HepG2 (cell line): ENCODE measurements at regions not wholly inside any gene's neighbourhood (a gene's known extent, or its start where the extent isn't known, plus 50 kb on each side); places are given as distances from the start of the nearest gene placed in this dataset.

Source experiments
- ATAC-seq: fragments of 200-7000 bp; cut with Tn5 transposase; 3 replicates; pipeline ENCODE4 v1.9.1; 2020; ENCODE audit warnings: mild to moderate bottlenecking, moderate library complexity
- BruUV-seq: library from RNA; stranded (reverse); fragments of 400-500 nt; replicated peaks from 2 replicates; lab custom pipeline; 2021; lab: Mats Ljungman, UMichigan
- CTCF ChIA-PET: fragments of 300-600 bp; formaldehyde crosslinking; extraction: SDS; loops from one replicate; lab custom pipeline; 2021; ENCODE audit warnings: low total read pairs, inconsistent platforms, low intra/inter-chr PET ratio; lab: Yijun Ruan, JAX
- POLR2A ChIA-PET: fragments of 350-600 bp; sonication (Branson Sonifier 250); formaldehyde crosslinking; loops from one replicate; lab custom pipeline; 2020; ENCODE audit warnings: antibody characterized with exemption, inconsistent platforms; lab: Yijun Ruan, JAX
- DNase-seq: peaks from one replicate; pipeline ENCODE4 v3.0.0-alpha.2; 2015; ENCODE audit warnings: low spot score
- FAIRE-seq: peaks from 3 replicates; lab custom pipeline; 2011; peaks lifted over from hg19 to GRCh38; lab: Jason Lieb, UNC
- H2AFZ ChIP-seq: one replicate; pipeline ENCODE4 v1.6.1; 2011; ENCODE audit warnings: low read length, inconsistent platforms
- H3K27ac ChIP-seq: fragments of 300-600 bp; 3 replicates; pipeline ENCODE4 v1.8.0; 2011; ENCODE audit warnings: mixed run types, mild to moderate bottlenecking, mixed read lengths, low read length, inconsistent platforms; ENCODE audit not compliant: insufficient read depth; ENCODE audit errors: extremely low read length
- H3K27me3 ChIP-seq, 2 experiments: fragments of 200-600 bp in 1 of 2; 2 replicates in 1 of 2; 3 replicates in 1 of 2; pipeline versions ENCODE4 v1.6.0 to v1.8.0; 2011; ENCODE audit warnings: low read length in 2 of 2, mild to moderate bottlenecking in 2 of 2, moderate library complexity in 2 of 2, inconsistent platforms in 1 of 2; ENCODE audit not compliant: insufficient read depth in 2 of 2, control insufficient read depth in 1 of 2
- H3K36me3 ChIP-seq, 2 experiments: fragments of 200-600 bp in 1 of 2; replicated peaks in 1 of 2; 2 replicates in 1 of 2; 3 replicates in 1 of 2; pipeline versions ENCODE4 v1.5.1 to v1.8.0; 2011; ENCODE audit warnings: low read length in 2 of 2, inconsistent platforms in 1 of 2; ENCODE audit not compliant: insufficient read depth in 2 of 2, control insufficient read depth in 1 of 2
- H3K4me1 ChIP-seq: 2 replicates; pipeline ENCODE4 v1.5.1; 2012; ENCODE audit warnings: low read length, inconsistent platforms; ENCODE audit not compliant: insufficient read depth
- H3K4me2 ChIP-seq: 2 replicates; pipeline ENCODE4 v1.6.0; 2011; ENCODE audit warnings: low read depth, low read length, inconsistent platforms
- H3K4me3 ChIP-seq, 3 experiments: fragments of 200-600 bp in 1 of 3; sonication (generic), shearing (Covaris generic) in 1 of 3; replicated peaks in 1 of 3; 2 replicates each; pipeline ENCODE4 v1.5.1; 2011 to 2016; ENCODE audit warnings: low read length in 3 of 3, inconsistent platforms in 2 of 3, low read depth in 2 of 3, mild to moderate bottlenecking in 2 of 3, control low read depth in 1 of 3, mixed read lengths in 1 of 3; ENCODE audit not compliant: insufficient read depth in 1 of 3
- H3K79me2 ChIP-seq: one replicate; pipeline ENCODE4 v1.6.1; 2011; ENCODE audit warnings: low read length, inconsistent platforms; ENCODE audit not compliant: insufficient read depth
- H3K9ac ChIP-seq: 2 replicates; pipeline ENCODE4 v1.6.0; 2011; ENCODE audit warnings: mild to moderate bottlenecking, low read depth, low read length, inconsistent platforms; ENCODE audit not compliant: insufficient read depth
- H3K9me3 ChIP-seq: 2 replicates; pipeline ENCODE4 v1.5.1; 2012; ENCODE audit warnings: mild to moderate bottlenecking, low read length
- H4K20me1 ChIP-seq: 2 replicates; pipeline ENCODE4 v1.6.0; 2011; ENCODE audit warnings: inconsistent platforms, mild to moderate bottlenecking, low read length, moderate library complexity; ENCODE audit not compliant: insufficient read depth
- BRD4 ChIP-seq: sonication (generic); formaldehyde crosslinking; IDR thresholded peaks from 2 replicates; pipeline ENCODE4 v1.4.0; 2020; ENCODE audit warnings: missing genetic modification reagents
- E2F2 ChIP-seq: sonication (generic); formaldehyde crosslinking; IDR thresholded peaks from 2 replicates; pipeline ENCODE4 v1.4.0; 2020; ENCODE audit warnings: missing genetic modification reagents, borderline replicate concordance
- HMG20A ChIP-seq: IDR thresholded peaks from 2 replicates; pipeline ENCODE4 v1.6.1; 2016; ENCODE audit warnings: borderline replicate concordance
- MZF1 ChIP-seq: sonication (generic); formaldehyde crosslinking; IDR thresholded peaks from 2 replicates; pipeline ENCODE4 v1.8.1; 2023; ENCODE audit warnings: mild to moderate bottlenecking, missing genetic modification reagents, borderline replicate concordance
- PCBP2 ChIP-seq: fragments of 200-400 bp; formaldehyde crosslinking; optimal IDR thresholded peaks from 2 replicates; pipeline ENCODE3; 2018; ENCODE audit warnings: low read length, low read depth; ENCODE audit not compliant: poor library complexity, severe bottlenecking
- SIN3B ChIP-seq: fragments of 150-350 bp; IDR thresholded peaks from 2 replicates; pipeline ENCODE4 v1.6.1; 2014; ENCODE audit warnings: low read length
- THYN1 ChIP-seq: sonication (generic); formaldehyde crosslinking; IDR thresholded peaks from 2 replicates; pipeline ENCODE4 v1.8.1; 2023; ENCODE audit warnings: low read depth, mild to moderate bottlenecking, moderate library complexity, missing genetic modification reagents, borderline replicate concordance
- YY1 ChIP-seq: IDR thresholded peaks from 2 replicates; pipeline ENCODE4 v1.6.1; 2011; ENCODE audit warnings: low read length, low read depth, moderate library complexity, mild to moderate bottlenecking; ENCODE audit not compliant: insufficient read depth, insufficient replicate concordance
- ZBTB2 ChIP-seq: sonication (generic); formaldehyde crosslinking; IDR thresholded peaks from 2 replicates; pipeline ENCODE4 v1.8.0; 2022; ENCODE audit warnings: low read depth, missing genetic modification reagents
- ZNF326 ChIP-seq: sonication (generic); formaldehyde crosslinking; IDR thresholded peaks from 2 replicates; pipeline ENCODE4 v1.4.0; 2020; ENCODE audit warnings: missing genetic modification reagents, borderline replicate concordance
- ZNF441 ChIP-seq: sonication (generic); formaldehyde crosslinking; IDR thresholded peaks from 2 replicates; pipeline ENCODE4 v1.7.0; 2021; ENCODE audit warnings: missing genetic modification reagents, borderline replicate concordance
- ZNF468 ChIP-seq: sonication (generic); formaldehyde crosslinking; IDR thresholded peaks from 2 replicates; pipeline ENCODE4 v1.8.0; 2022; ENCODE audit warnings: mild to moderate bottlenecking, moderate library complexity, missing genetic modification reagents
- ZNF574 ChIP-seq: sonication (generic); formaldehyde crosslinking; IDR thresholded peaks from 2 replicates; pipeline ENCODE4 v1.4.0; 2020; ENCODE audit warnings: missing genetic modification reagents
- ZNF619 ChIP-seq: sonication (generic); formaldehyde crosslinking; IDR thresholded peaks from 2 replicates; pipeline ENCODE4 v1.4.0; 2020; ENCODE audit warnings: mild to moderate bottlenecking, missing genetic modification reagents
- WGBS: methylation state at CpG from one replicate; pipeline ENCODE4 v1.1.6; 2017; ENCODE audit warnings: low lambda C conversion rate; 5-methylcytosine and 5-hydroxymethylcytosine counted together
- in situ Hi-C: cut with HindIII; loops from 2 replicates; pipeline ENCODE4 v1.10.0; 2017; ENCODE audit warnings: low pct_unique_long_range_greater_than_20kb; ENCODE audit not compliant: extremely low pct_ligation_motif_present
- intact Hi-C: fragments of 100-400 bp; cut with micrococcal nuclease; formaldehyde crosslinking; loops from one replicate; pipeline ENCODE4 v1.10.0; 2022; ENCODE audit not compliant: unreplicated experiment

GRCh38 chr1:2925291-2925690 is 96.0 kb upstream of the ACTRT2 start:
- FAIRE-seq (no peak), ATAC-seq (no peak), DNase-seq (no peak)
- TF ChIP-seq PCBP2: no peak
- no peak for TF ChIP-seq SIN3B
- TF ChIP-seq BRD4: no peak
- TF ChIP-seq ZNF326 (CRISPR knock-in tag): no peak
- no peak for TF ChIP-seq E2F2
- TF ChIP-seq HMG20A (CRISPR knock-in tag): no peak
- no peak for TF ChIP-seq ZNF619
- no peak for TF ChIP-seq MZF1
- no peak for TF ChIP-seq ZBTB2 (CRISPR knock-in tag)
- TF ChIP-seq YY1: no peak
- no peak for TF ChIP-seq ZNF441 (CRISPR knock-in tag)
- TF ChIP-seq ZNF468: no peak
- no peak for TF ChIP-seq THYN1 (CRISPR knock-in tag)
- no peak for TF ChIP-seq ZNF574
- Histone ChIP-seq H2AFZ (no peak overlapping the region), H3K27me3 (peaks cover 16 to 76% of the 10 kb centered on the region in 2 experiments; a peak in 4 of 5 replicates), H3K4me3 (no peak overlapping the region), H3K9ac (no peak overlapping the region), H3K4me1 (no peaks in the 10 kb centered on the region), H4K20me1 (no peaks in the 10 kb centered on the region), H3K4me2 (no peak overlapping the region), H3K27ac (no peak overlapping the region), H3K9me3 (no peaks in the 10 kb centered on the region), H3K79me2 (no peaks in the 10 kb centered on the region), H3K36me3 (no peaks in the 10 kb centered on the region)
- in situ Hi-C loops: no loop called here
- 0% methylated on average over 3 of the region's 13 CpGs for WGBS
- CTCF ChIA-PET: no interaction called here
- BruUV-seq: no TSS peak
- intact Hi-C loops: no loop called here
- POLR2A ChIA-PET: no interaction called here
